ENCODE measurements at regions not wholly inside any gene's neighbourhood (a gene's known extent, or its start where the extent isn't known, plus 50 kb on each side); places are given as distances from the start of the nearest gene placed in this dataset.

- TF ChIP-seq CTCF (conservative IDR thresholded peaks at IDR 0.05; ENCODE audit: low read depth, low read length): no peak
- TF ChIP-seq BHLHE40 (IDR thresholded peaks at IDR 0.05; ENCODE audit: low read depth, low read length): no peak
- no peak for TF ChIP-seq POLR2A (IDR thresholded peaks at IDR 0.05; ENCODE audit: low read depth, low read length)
- no peak for TF ChIP-seq RAD21 (IDR thresholded peaks at IDR 0.05; ENCODE audit: low read length)
- no peak for TF ChIP-seq CEBPB (IDR thresholded peaks at IDR 0.05; ENCODE audit: low read depth, low read length)
- no peak for TF ChIP-seq USF2 (IDR thresholded peaks at IDR 0.05; ENCODE audit: low read depth, low read length)
- TF ChIP-seq CHD1 (IDR thresholded peaks at IDR 0.05; ENCODE audit: low read depth, low read length): no peak
- TF ChIP-seq MAZ (IDR thresholded peaks at IDR 0.05; ENCODE audit: borderline replicate concordance, low read depth, low read length): no peak
Observed at GRCh38 chr12:83904175-83904574, 1008.4 kb downstream of the SLC6A15 start.

All from IMR-90 (cell line).